KMS-11 (cell line): ENCODE measurements at regions not wholly inside any gene's neighbourhood (a gene's known extent, or its start where the extent isn't known, plus 50 kb on each side); places are given as distances from the start of the nearest gene placed in this dataset.

ENCODE experiments used
- H2AFZ ChIP-seq: fragments of 200-600 bp; sonication (generic); 2 replicates; pipeline ENCODE4 v1.6.1; 2016; ENCODE audit warnings: antibody characterized with exemption, mixed run types, low read depth
- H3K27ac ChIP-seq: fragments of 200-600 bp; sonication (generic); 2 replicates; pipeline ENCODE4 v1.6.1; 2016; ENCODE audit warnings: mild to moderate bottlenecking, mixed run types
- H3K27me3 ChIP-seq: fragments of 200-600 bp; sonication (generic); 2 replicates; pipeline ENCODE4 v1.6.1; 2017; ENCODE audit warnings: mild to moderate bottlenecking, low read depth, mixed run types, moderate library complexity; ENCODE audit not compliant: insufficient read depth
- H3K36me3 ChIP-seq: fragments of 200-600 bp; sonication (generic); 2 replicates; pipeline ENCODE4 v1.6.1; 2017; ENCODE audit warnings: mild to moderate bottlenecking, mixed run types; ENCODE audit not compliant: insufficient read depth
- H3K4me1 ChIP-seq: fragments of 200-600 bp; sonication (generic); 2 replicates; pipeline ENCODE4 v1.6.1; 2016; ENCODE audit warnings: mild to moderate bottlenecking, low read depth, mixed run types; ENCODE audit not compliant: poor library complexity, severe bottlenecking
- H3K4me2 ChIP-seq: fragments of 200-600 bp; sonication (generic); 2 replicates; pipeline ENCODE4 v1.7.0; 2016; ENCODE audit warnings: mild to moderate bottlenecking, mixed run types
- H3K4me3 ChIP-seq: fragments of 200-600 bp; sonication (generic); IDR thresholded peaks from 2 replicates; pipeline ENCODE4 v1.6.1; 2017; ENCODE audit warnings: low read depth, low read length, mixed read lengths; ENCODE audit not compliant: insufficient read depth
- H3K79me2 ChIP-seq: fragments of 200-600 bp; sonication (generic); 2 replicates; pipeline ENCODE4 v1.6.1; 2016; ENCODE audit warnings: low read depth, mixed run types; ENCODE audit not compliant: insufficient read depth
- H3K9ac ChIP-seq: fragments of 200-600 bp; sonication (generic); 2 replicates; pipeline ENCODE4 v1.6.1; 2016; ENCODE audit warnings: mild to moderate bottlenecking, mixed run types
- H4K20me1 ChIP-seq: fragments of 200-600 bp; sonication (generic); 2 replicates; pipeline ENCODE4 v1.6.1; 2016; ENCODE audit warnings: mild to moderate bottlenecking, mixed run types; ENCODE audit not compliant: insufficient read depth
- CTCF ChIP-seq: fragments of 200-600 bp; sonication (generic); conservative IDR thresholded peaks from 2 replicates; pipeline ENCODE4 v1.6.1; 2017; ENCODE audit warnings: low read depth, mild to moderate bottlenecking, antibody characterized with exemption, low read length, moderate library complexity, mixed read lengths

- H3K9ac ChIP-seq, result no peak overlapping the region
- H2AFZ ChIP-seq, result no peak overlapping the region
- no peaks in the 10 kb centered on the region for H3K36me3 ChIP-seq
- no peaks in the 10 kb centered on the region for H4K20me1 ChIP-seq
- no peak overlapping the region for H3K27ac ChIP-seq
- no peaks in the 10 kb centered on the region for H3K27me3 ChIP-seq
- no peak overlapping the region for H3K4me3 ChIP-seq
- TF ChIP-seq CTCF, result no peak
- H3K79me2 ChIP-seq, result no peaks in the 10 kb centered on the region
- H3K4me2 ChIP-seq, result no peak overlapping the region
- H3K4me1 ChIP-seq, result no peaks in the 10 kb centered on the region
Observed at GRCh38 chr11:80686889-80687288, 1246.1 kb upstream of the TENM4 start.

GRCh38 chr11:80673566-80673965, 1232.7 kb upstream of the TENM4 start:
- Histone ChIP-seq H3K9ac (no peak overlapping the region), H3K4me3 (no peak overlapping the region), H3K4me2 (no peak overlapping the region), H3K27me3 (no peaks in the 10 kb centered on the region), H3K27ac (no peak overlapping the region), H3K79me2 (no peaks in the 10 kb centered on the region), H4K20me1 (no peaks in the 10 kb centered on the region), H3K4me1 (no peaks in the 10 kb centered on the region), H3K36me3 (no peaks in the 10 kb centered on the region), H2AFZ (no peak overlapping the region)
- no peak for TF ChIP-seq CTCF

GRCh38 chr11:80669620-80670019, 1228.8 kb upstream of the TENM4 start:
- H3K9ac ChIP-seq, result no peak overlapping the region
- no peaks in the 10 kb centered on the region for H3K36me3 ChIP-seq
- no peak overlapping the region for H3K4me2 ChIP-seq
- no peak overlapping the region for H3K27ac ChIP-seq
- no peak for TF ChIP-seq CTCF
- H3K4me1 ChIP-seq, result no peaks in the 10 kb centered on the region
- no peaks in the 10 kb centered on the region for H3K79me2 ChIP-seq
- H3K27me3 ChIP-seq, result no peaks in the 10 kb centered on the region
- H3K4me3 ChIP-seq, result no peak overlapping the region
- no peaks in the 10 kb centered on the region for H4K20me1 ChIP-seq
- no peak overlapping the region for H2AFZ ChIP-seq

GRCh38 chr11:80668039-80668438, 1227.2 kb upstream of the TENM4 start:
- Histone ChIP-seq H3K79me2 (no peaks in the 10 kb centered on the region), H3K4me1 (no peaks in the 10 kb centered on the region), H4K20me1 (no peaks in the 10 kb centered on the region), H3K4me3 (no peak overlapping the region), H2AFZ (no peak overlapping the region), H3K36me3 (no peaks in the 10 kb centered on the region), H3K27me3 (no peaks in the 10 kb centered on the region), H3K4me2 (no peak overlapping the region), H3K9ac (no peak overlapping the region), H3K27ac (no peak overlapping the region)
- TF ChIP-seq CTCF, result no peak

GRCh38 chr11:80655834-80656233, 1215.0 kb upstream of the TENM4 start:
- Histone ChIP-seq H3K4me3 (no peak overlapping the region), H3K27me3 (no peaks in the 10 kb centered on the region), H3K79me2 (no peaks in the 10 kb centered on the region), H2AFZ (no peak overlapping the region), H3K27ac (no peak overlapping the region), H3K9ac (no peak overlapping the region), H3K4me1 (no peaks in the 10 kb centered on the region), H3K4me2 (no peak overlapping the region), H4K20me1 (no peaks in the 10 kb centered on the region), H3K36me3 (no peaks in the 10 kb centered on the region)
- TF ChIP-seq CTCF, result no peak
